Stimulated activated CD4-positive, alpha-beta T cell treated with anti-CD3 and anti-CD28 coated beads, Interleukin-1b, Interleukin-23, amount 100 ng/mL, for 4 hours (primary cell): ENCODE measurements at regions not wholly inside any gene's neighbourhood (a gene's known extent, or its start where the extent isn't known, plus 50 kb on each side); places are given as distances from the start of the nearest gene placed in this dataset.
"Not testable (repeated sequence)": the region's sequence is repeated elsewhere in the genome, so short reads cannot be mapped to it uniquely, and the experiment has no call there.

Experiments used
- DNase-seq, 2 donors: peaks; one replicate each; pipeline ENCODE4 v3.0.0-alpha.2; 2020; ENCODE audit warnings: low read depth in 2 of 2

GRCh38 chr10:60570272-60570865, 180.7 kb upstream of the ANK3 start:
- DNase-seq = no peak

GRCh38 chr10:60569681-60570080, 180.0 kb upstream of the ANK3 start:
- DNase-seq = no peak

- DNase-seq = no peak
These were observed 176.4 kb upstream of the ANK3 start for GRCh38 chr10:60566096-60566495.

- no peak for DNase-seq
These were observed 175.8 kb upstream of the ANK3 start for GRCh38 chr10:60565492-60565891.

- DNase-seq = no peak
These were observed 174.8 kb upstream of the ANK3 start for GRCh38 chr10:60564475-60564874.

- DNase-seq = no peak
These were observed 170.8 kb upstream of the ANK3 start for GRCh38 chr10:60560451-60560850.

- no peak for DNase-seq
These were observed 166.0 kb upstream of the ANK3 start for GRCh38 chr10:60555700-60556099.

- DNase-seq = no peak
These were observed 160.0 kb upstream of the ANK3 start for GRCh38 chr10:60549686-60550085.

GRCh38 chr10:60542657-60543056, 153.0 kb upstream of the ANK3 start:
- DNase-seq = no peak

- no peak for DNase-seq
These were observed 151.8 kb upstream of the ANK3 start for GRCh38 chr10:60541451-60541850.

- DNase-seq = no peak
These were observed 148.0 kb upstream of the ANK3 start for GRCh38 chr10:60537697-60538096.

GRCh38 chr10:60536529-60537114, 146.9 kb upstream of the ANK3 start:
- peak in 1 of 2 donors; percentile 12 for DNase-seq

GRCh38 chr10:60535427-60535826, 145.8 kb upstream of the ANK3 start:
- no peak for DNase-seq

GRCh38 chr10:60534761-60535389, 145.2 kb upstream of the ANK3 start:
- no peak for DNase-seq

- no peak for DNase-seq
These were observed 143.2 kb upstream of the ANK3 start for GRCh38 chr10:60532696-60533468.

GRCh38 chr10:60531006-60531405, 141.3 kb upstream of the ANK3 start:
- no peak for DNase-seq

GRCh38 chr10:60527676-60528075, 138.0 kb upstream of the ANK3 start:
- DNase-seq = no peak

GRCh38 chr10:60525716-60526585, 136.3 kb upstream of the ANK3 start:
- no peak for DNase-seq

GRCh38 chr10:60524541-60524940, 134.9 kb upstream of the ANK3 start:
- no peak for DNase-seq

GRCh38 chr10:60523371-60523770, 133.7 kb upstream of the ANK3 start:
- not testable (repeated sequence) for DNase-seq

GRCh38 chr10:60522617-60523016, 132.9 kb upstream of the ANK3 start:
- no peak for DNase-seq

- no peak for DNase-seq
These were observed 132.3 kb upstream of the ANK3 start for GRCh38 chr10:60521974-60522405.
